Activated T-helper 17 cell treated with anti-CD3 and anti-CD28 coated beads, Interleukin-2, amount 50 U/mL, for 72 hours (primary cell): ENCODE measurements at regions not wholly inside any gene's neighbourhood (a gene's known extent, or its start where the extent isn't known, plus 50 kb on each side); places are given as distances from the start of the nearest gene placed in this dataset.

Experiments used
- ATAC-seq: fragments of 150-1000 bp; cut with Tn5 transposase; replicated peaks from 2 replicates; pipeline ENCODE4 v1.10.0; 2021; ENCODE audit warnings: mild to moderate bottlenecking, moderate library complexity
- H3K27ac Mint-ChIP-seq: one replicate; pipeline ENCODE4 v1.8.0; 2022; ENCODE audit warnings: mixed read lengths
- H3K27me3 Mint-ChIP-seq: one replicate; pipeline ENCODE4 v1.8.0; 2022; ENCODE audit warnings: mixed read lengths
- H3K36me3 Mint-ChIP-seq: one replicate; pipeline ENCODE4 v1.8.0; 2022; ENCODE audit warnings: low read depth, mild to moderate bottlenecking, mixed read lengths
- H3K4me1 Mint-ChIP-seq: one replicate; pipeline ENCODE4 v1.8.0; 2022; ENCODE audit warnings: mixed read lengths
- H3K4me3 Mint-ChIP-seq: one replicate; pipeline ENCODE4 v1.8.0; 2022; ENCODE audit warnings: mild to moderate bottlenecking, mixed read lengths
- H3K9me3 Mint-ChIP-seq: one replicate; pipeline ENCODE4 v1.8.0; 2022; ENCODE audit warnings: mixed read lengths

- ATAC-seq, result no peak
- Mint-ChIP-seq H3K4me1 (no peaks in the 10 kb centered on the region), H3K4me3 (no peak overlapping the region), H3K36me3 (no peaks in the 10 kb centered on the region), H3K27me3 (no peaks in the 10 kb centered on the region), H3K9me3 (peaks cover 4% of the 10 kb centered on the region), H3K27ac (no peak overlapping the region)
Measured at GRCh38 chr4:89373394-89373793, 65.8 kb upstream of the GPRIN3 start.

GRCh38 chr4:89371614-89372013 is 64.0 kb upstream of the GPRIN3 start:
- ATAC-seq, result no peak
- H3K27ac Mint-ChIP-seq, result no peak overlapping the region
- no peak overlapping the region for H3K4me3 Mint-ChIP-seq
- no peaks in the 10 kb centered on the region for H3K9me3 Mint-ChIP-seq
- H3K4me1 Mint-ChIP-seq, result no peaks in the 10 kb centered on the region
- H3K27me3 Mint-ChIP-seq, result no peaks in the 10 kb centered on the region
- H3K36me3 Mint-ChIP-seq, result no peaks in the 10 kb centered on the region

- Mint-ChIP-seq H3K4me1 (peaks cover 7% of the 10 kb centered on the region), H3K36me3 (no peaks in the 10 kb centered on the region), H3K27me3 (no peaks in the 10 kb centered on the region), H3K9me3 (no peaks in the 10 kb centered on the region), H3K27ac (no peak overlapping the region), H3K4me3 (no peak overlapping the region)
- ATAC-seq, result no peak
Measured at GRCh38 chr4:89369581-89369980, 62.0 kb upstream of the GPRIN3 start.

GRCh38 chr4:89368861-89369260 is 61.3 kb upstream of the GPRIN3 start:
- Mint-ChIP-seq H3K27me3 (no peaks in the 10 kb centered on the region), H3K4me3 (no peak overlapping the region), H3K4me1 (peaks cover 7% of the 10 kb centered on the region), H3K27ac (no peak overlapping the region), H3K9me3 (no peaks in the 10 kb centered on the region), H3K36me3 (no peaks in the 10 kb centered on the region)
- no peak for ATAC-seq

- peak; percentile 99 for ATAC-seq
- Mint-ChIP-seq H3K27me3 (no peaks in the 10 kb centered on the region), H3K4me3 (peak overlapping the region; percentile 29), H3K4me1 (peaks cover 7% of the 10 kb centered on the region), H3K27ac (peak overlapping the region; percentile 8), H3K9me3 (no peaks in the 10 kb centered on the region), H3K36me3 (no peaks in the 10 kb centered on the region)
Measured at GRCh38 chr4:89365776-89366175, 58.2 kb upstream of the GPRIN3 start.

GRCh38 chr4:89365375-89365774 is 57.8 kb upstream of the GPRIN3 start:
- no peak overlapping the region for H3K4me3 Mint-ChIP-seq
- peaks cover 7% of the 10 kb centered on the region for H3K4me1 Mint-ChIP-seq
- H3K9me3 Mint-ChIP-seq, result no peaks in the 10 kb centered on the region
- H3K27ac Mint-ChIP-seq, result no peak overlapping the region
- no peaks in the 10 kb centered on the region for H3K36me3 Mint-ChIP-seq
- H3K27me3 Mint-ChIP-seq, result no peaks in the 10 kb centered on the region
- ATAC-seq, result no peak

GRCh38 chr4:89364541-89364940 is 56.9 kb upstream of the GPRIN3 start:
- Mint-ChIP-seq H3K9me3 (no peaks in the 10 kb centered on the region), H3K27me3 (peaks cover 5% of the 10 kb centered on the region), H3K4me1 (peaks cover 7% of the 10 kb centered on the region), H3K4me3 (no peak overlapping the region), H3K27ac (no peak overlapping the region), H3K36me3 (no peaks in the 10 kb centered on the region)
- no peak for ATAC-seq

- H3K4me3 Mint-ChIP-seq, result no peak overlapping the region
- peaks cover 7% of the 10 kb centered on the region for H3K4me1 Mint-ChIP-seq
- peaks cover 5% of the 10 kb centered on the region for H3K27me3 Mint-ChIP-seq
- no peak for ATAC-seq
- H3K9me3 Mint-ChIP-seq, result no peaks in the 10 kb centered on the region
- no peaks in the 10 kb centered on the region for H3K36me3 Mint-ChIP-seq
- no peak overlapping the region for H3K27ac Mint-ChIP-seq
Measured at GRCh38 chr4:89363786-89364185, 56.2 kb upstream of the GPRIN3 start.

- Mint-ChIP-seq H3K4me1 (no peaks in the 10 kb centered on the region), H3K27me3 (peaks cover 5% of the 10 kb centered on the region), H3K9me3 (no peaks in the 10 kb centered on the region), H3K4me3 (no peak overlapping the region), H3K27ac (no peak overlapping the region), H3K36me3 (no peaks in the 10 kb centered on the region)
- ATAC-seq, result no peak
Measured at GRCh38 chr4:89358935-89359638, 51.5 kb upstream of the GPRIN3 start.

- no peak overlapping the region for H3K4me3 Mint-ChIP-seq
- H3K9me3 Mint-ChIP-seq, result no peaks in the 10 kb centered on the region
- ATAC-seq, result no peak
- no peak overlapping the region for H3K27ac Mint-ChIP-seq
- H3K36me3 Mint-ChIP-seq, result no peaks in the 10 kb centered on the region
- peaks cover 5% of the 10 kb centered on the region for H3K27me3 Mint-ChIP-seq
- no peaks in the 10 kb centered on the region for H3K4me1 Mint-ChIP-seq
Measured at GRCh38 chr4:89357787-89358186, 50.2 kb upstream of the GPRIN3 start.
